H9 (cell line): ENCODE measurements at regions not wholly inside any gene's neighbourhood (a gene's known extent, or its start where the extent isn't known, plus 50 kb on each side); places are given as distances from the start of the nearest gene placed in this dataset.

Experiments
- DNase-seq: peaks from one replicate; pipeline ENCODE4 v3.0.0-alpha.2; 2017
- H2AFZ ChIP-seq: one replicate; pipeline ENCODE4 v1.6.1; 2013; ENCODE audit warnings: mild to moderate bottlenecking, low read length, control low read depth, moderate library complexity
- H2AK5ac ChIP-seq: 2 replicates; pipeline ENCODE4 v1.6.1; 2013; ENCODE audit warnings: low read length, control low read depth, mixed read lengths; ENCODE audit not compliant: insufficient read length
- H2BK120ac ChIP-seq: one replicate; pipeline ENCODE4 v1.6.1; 2013; ENCODE audit warnings: low read depth, mild to moderate bottlenecking, low read length, control low read depth, inconsistent platforms; ENCODE audit not compliant: poor library complexity, severe bottlenecking
- H2BK12ac ChIP-seq: 2 replicates; pipeline ENCODE4 v1.6.1; 2013; ENCODE audit warnings: low read length, control low read depth, mixed read lengths, low read depth; ENCODE audit not compliant: insufficient read length
- H2BK15ac ChIP-seq: 2 replicates; pipeline ENCODE4 v1.6.1; 2013; ENCODE audit warnings: low read depth, low read length, control low read depth
- H2BK20ac ChIP-seq: one replicate; pipeline ENCODE4 v1.6.1; 2013; ENCODE audit warnings: low read depth, mild to moderate bottlenecking, low read length, control low read depth, inconsistent platforms; ENCODE audit not compliant: poor library complexity, severe bottlenecking
- H2BK5ac ChIP-seq: 2 replicates; pipeline ENCODE4 v1.6.1; 2013; ENCODE audit warnings: low read length, control low read depth, mixed read lengths; ENCODE audit not compliant: insufficient read length
- H3K14ac ChIP-seq: 2 replicates; pipeline ENCODE4 v1.6.1; 2013; ENCODE audit warnings: low read length, control low read depth; ENCODE audit not compliant: insufficient read depth
- H3K18ac ChIP-seq: 2 replicates; pipeline ENCODE4 v1.6.1; 2013; ENCODE audit warnings: low read depth, mild to moderate bottlenecking, mixed read lengths, low read length, control low read depth; ENCODE audit not compliant: insufficient read length
- H3K23ac ChIP-seq: 2 replicates; pipeline ENCODE4 v1.6.1; 2013; ENCODE audit warnings: low read length, control low read depth, mixed read lengths, low read depth; ENCODE audit not compliant: insufficient read length
- H3K23me2 ChIP-seq: 2 replicates; pipeline ENCODE4 v1.6.1; 2013; ENCODE audit warnings: low read depth, mild to moderate bottlenecking, mixed read lengths, low read length, control low read depth; ENCODE audit not compliant: insufficient read length, poor library complexity, severe bottlenecking
- H3K27ac ChIP-seq: 2 replicates; pipeline ENCODE4 v1.5.1; 2013; ENCODE audit warnings: low read length, control low read depth, mixed read lengths, low read depth; ENCODE audit not compliant: insufficient read length
- H3K27me3 ChIP-seq: 2 replicates; pipeline ENCODE4 v1.6.1; 2013; ENCODE audit warnings: low read length, control low read depth, inconsistent platforms; ENCODE audit not compliant: insufficient read depth
- H3K4ac ChIP-seq: 2 replicates; pipeline ENCODE4 v1.6.1; 2013; ENCODE audit warnings: low read depth, mild to moderate bottlenecking, control low read depth, inconsistent platforms, low read length, moderate library complexity
- H3K4me1 ChIP-seq: 2 replicates; pipeline ENCODE4 v1.6.1; 2013; ENCODE audit warnings: low read length, control low read depth, inconsistent platforms; ENCODE audit not compliant: insufficient read depth
- H3K4me2 ChIP-seq: 2 replicates; pipeline ENCODE4 v1.6.1; 2013; ENCODE audit warnings: low read length, control low read depth, mixed read lengths; ENCODE audit not compliant: insufficient read length, insufficient read depth
- H3K56ac ChIP-seq: 2 replicates; pipeline ENCODE4 v1.6.1; 2013; ENCODE audit warnings: low read depth, mild to moderate bottlenecking, mixed read lengths, low read length, control low read depth; ENCODE audit not compliant: insufficient read length
- H3K79me1 ChIP-seq: 2 replicates; pipeline ENCODE4 v1.6.1; 2013; ENCODE audit warnings: low read depth, mild to moderate bottlenecking, moderate library complexity, low read length, control low read depth, inconsistent platforms; ENCODE audit not compliant: insufficient read depth, poor library complexity, severe bottlenecking
- H3K79me2 ChIP-seq: 2 replicates; pipeline ENCODE4 v1.6.1; 2013; ENCODE audit warnings: low read length, control low read depth, inconsistent platforms; ENCODE audit not compliant: insufficient read depth
- H3K9ac ChIP-seq: 2 replicates; pipeline ENCODE4 v1.6.1; 2013; ENCODE audit warnings: low read length, control low read depth, mixed read lengths; ENCODE audit not compliant: insufficient read length; ENCODE audit errors: extremely low read depth
- H3K9me3 ChIP-seq: one replicate; pipeline ENCODE4 v1.6.1; 2013; ENCODE audit warnings: low read depth, low read length, inconsistent platforms; ENCODE audit not compliant: control insufficient read depth
- H3T11ph ChIP-seq: one replicate; pipeline ENCODE4 v1.6.1; 2013; ENCODE audit warnings: mild to moderate bottlenecking, low read length, control low read depth, inconsistent platforms
- H4K20me1 ChIP-seq: one replicate; pipeline ENCODE4 v1.6.1; 2013; ENCODE audit not compliant: control insufficient read depth, insufficient read length, insufficient read depth
- H4K5ac ChIP-seq: 2 replicates; pipeline ENCODE4 v1.6.1; 2013; ENCODE audit warnings: low read depth, mild to moderate bottlenecking, mixed read lengths, low read length, control low read depth; ENCODE audit not compliant: insufficient read length
- H4K8ac ChIP-seq: replicated peaks from 2 replicates; pipeline ENCODE4 v1.6.1; 2013; ENCODE audit warnings: low read length, control low read depth, mixed read lengths, low read depth; ENCODE audit not compliant: insufficient read length
- H4K91ac ChIP-seq: 2 replicates; pipeline ENCODE4 v1.6.1; 2013; ENCODE audit warnings: low read depth, mild to moderate bottlenecking, moderate library complexity, mixed read lengths, low read length, control low read depth; ENCODE audit not compliant: insufficient read length
- H3K27ac Mint-ChIP-seq, 3 experiments: 2 replicates in 2 of 3; 3 replicates in 1 of 3; pipeline ENCODE4 v1.8.0; 2020 to 2021; ENCODE audit warnings: mixed read lengths in 3 of 3, mild to moderate bottlenecking in 1 of 3, moderate library complexity in 1 of 3
- H3K27me3 Mint-ChIP-seq: 2 replicates; pipeline ENCODE4 v1.8.0; 2021; ENCODE audit warnings: low read depth, mild to moderate bottlenecking, moderate library complexity, mixed read lengths
- H3K36me3 Mint-ChIP-seq, 3 experiments: 2 replicates in 2 of 3; 3 replicates in 1 of 3; pipeline ENCODE4 v1.8.0; 2020 to 2021; ENCODE audit warnings: low read depth in 3 of 3, mixed read lengths in 3 of 3; ENCODE audit not compliant: insufficient read depth in 1 of 3
- H3K4me1 Mint-ChIP-seq, 2 experiments: 2 replicates each; pipeline ENCODE4 v1.8.0; 2020; ENCODE audit warnings: mixed read lengths in 2 of 2
- H3K4me3 Mint-ChIP-seq, 2 experiments: 2 replicates in 1 of 2; 3 replicates in 1 of 2; pipeline ENCODE4 v1.8.0; 2020 to 2021; ENCODE audit warnings: mild to moderate bottlenecking in 2 of 2, mixed read lengths in 2 of 2, moderate library complexity in 1 of 2
- H3K9me3 Mint-ChIP-seq, 2 experiments: 2 replicates in 1 of 2; 3 replicates in 1 of 2; pipeline ENCODE4 v1.8.0; 2020; ENCODE audit warnings: mild to moderate bottlenecking in 2 of 2, mixed read lengths in 2 of 2, moderate library complexity in 1 of 2
- CTCF ChIP-seq: fragments of 200-600 bp; sonication (generic); conservative IDR thresholded peaks from 3 replicates; pipeline ENCODE4 v1.8.0; 2021; ENCODE audit warnings: antibody characterized with exemption, mild to moderate bottlenecking
- WGBS: extraction: QIAGEN DNeasy Blood & Tissue Kit; methylation state at CpG from one replicate; pipeline ENCODE4 v1.1.7; 2013; ENCODE audit warnings: missing lambda C conversion rate, low lambda C conversion rate, mixed read lengths; ENCODE audit not compliant: insufficient read length; ENCODE audit errors: extremely low coverage; 5-methylcytosine and 5-hydroxymethylcytosine counted together

- no CpG with 5 or more reads among the region's 4 CpGs for WGBS
- no peak overlapping the region for H3K56ac ChIP-seq
Measured at GRCh38 chrX:25166546-25166945, 150.8 kb upstream of the ARX start.

More at GRCh38 chrX:25166546-25166945, 150.8 kb upstream of the ARX start:
- H3K23me2 ChIP-seq = no peaks in the 10 kb centered on the region
- no peaks in the 10 kb centered on the region for H3K9me3 Mint-ChIP-seq
- no peak overlapping the region for H3K4me2 ChIP-seq
- no peak overlapping the region for H2AK5ac ChIP-seq
- no peak overlapping the region for H2BK5ac ChIP-seq
- no peak overlapping the region for H2BK15ac ChIP-seq
- H3K27ac Mint-ChIP-seq = no peak overlapping the region
- no peak overlapping the region for H2AFZ ChIP-seq
- H3K18ac ChIP-seq = no peak overlapping the region
- H3K9me3 ChIP-seq = no peaks in the 10 kb centered on the region
- H3K14ac ChIP-seq = no peak overlapping the region
- no peak overlapping the region for H4K5ac ChIP-seq
- H2BK120ac ChIP-seq = no peak overlapping the region
- H3K27me3 ChIP-seq = no peaks in the 10 kb centered on the region
- DNase-seq = no peak
- no peaks in the 10 kb centered on the region for H3K36me3 Mint-ChIP-seq
- no peak overlapping the region for H3K27ac ChIP-seq
- no peaks in the 10 kb centered on the region for H4K20me1 ChIP-seq
- H3K79me2 ChIP-seq = no peaks in the 10 kb centered on the region
- H4K91ac ChIP-seq = no peak overlapping the region
- no peak overlapping the region for H3T11ph ChIP-seq
- H3K9ac ChIP-seq = no peak overlapping the region
- no peak for TF ChIP-seq CTCF
- H2BK20ac ChIP-seq = no peak overlapping the region
- H2BK12ac ChIP-seq = no peak overlapping the region
- no peak overlapping the region for H3K4me3 Mint-ChIP-seq
- no peaks in the 10 kb centered on the region for H3K4me1 ChIP-seq
- H3K4ac ChIP-seq = no peak overlapping the region
- no peak overlapping the region for H4K8ac ChIP-seq
- no peak overlapping the region for H3K23ac ChIP-seq
- H3K4me1 Mint-ChIP-seq = peaks cover under 1 to 3% of the 10 kb centered on the region in 2 experiments; a peak in 2 of 4 replicates
- no peaks in the 10 kb centered on the region; the same call in 1 of the 2 replicates for H3K27me3 Mint-ChIP-seq
- no peaks in the 10 kb centered on the region for H3K79me1 ChIP-seq
